Epithelial cell of proximal tubule (primary cell): ENCODE measurements at regions not wholly inside any gene's neighbourhood (a gene's known extent, or its start where the extent isn't known, plus 50 kb on each side); places are given as distances from the start of the nearest gene placed in this dataset.
A peak's percentile ranks its signal among the peaks of the same experiment; 100 is the strongest.

Experiments used
- DNase-seq: peaks from one replicate; pipeline ENCODE4 v3.0.0-alpha.2; 2011; ENCODE audit warnings: low read depth
- H3K4me3 ChIP-seq: 2 replicates; pipeline ENCODE4 v1.5.1; 2011; ENCODE audit warnings: low read depth, mild to moderate bottlenecking, low read length
- CTCF ChIP-seq: conservative IDR thresholded peaks from 2 replicates; pipeline ENCODE4 v1.5.1; 2012; ENCODE audit warnings: low read depth, mild to moderate bottlenecking, low read length

- H3K4me3 ChIP-seq = no peak overlapping the region
- DNase-seq = no peak
- peak; percentile 85 for TF ChIP-seq CTCF
These were observed 221.6 kb downstream of the OGFRL1 start for GRCh38 chr6:71510057-71510713.

- no peak for DNase-seq
- no peak for TF ChIP-seq CTCF
These were observed 222.2 kb downstream of the OGFRL1 start for GRCh38 chr6:71510856-71511255.

GRCh38 chr6:71512256-71512655 lies 223.6 kb downstream of the OGFRL1 start:
- no peak for TF ChIP-seq CTCF
- H3K4me3 ChIP-seq = no peak overlapping the region
- DNase-seq = no peak

More at GRCh38 chr6:71510856-71511255, 222.2 kb downstream of the OGFRL1 start:
- no peak overlapping the region for H3K4me3 ChIP-seq

- DNase-seq = no peak
- no peak overlapping the region for H3K4me3 ChIP-seq
- no peak for TF ChIP-seq CTCF
These were observed 224.4 kb downstream of the OGFRL1 start for GRCh38 chr6:71513036-71513435.

- no peak for DNase-seq
- H3K4me3 ChIP-seq = no peak overlapping the region
- TF ChIP-seq CTCF = no peak
These were observed 234.9 kb downstream of the OGFRL1 start for GRCh38 chr6:71523548-71523947.

GRCh38 chr6:71524201-71524600 lies 235.6 kb downstream of the OGFRL1 start:
- no peak overlapping the region for H3K4me3 ChIP-seq
- DNase-seq = no peak
- TF ChIP-seq CTCF = no peak

GRCh38 chr6:71527886-71528285 lies 239.3 kb downstream of the OGFRL1 start:
- no peak for DNase-seq
- H3K4me3 ChIP-seq = no peak overlapping the region
- TF ChIP-seq CTCF = no peak
